ENCODE measurements at regions not wholly inside any gene's neighbourhood (a gene's known extent, or its start where the extent isn't known, plus 50 kb on each side); places are given as distances from the start of the nearest gene placed in this dataset.

GRCh38 chr18:64936671-64937070 is 787.8 kb upstream of the LINC00305 start:
- no peaks in the 10 kb centered on the region for H3K9me3 Mint-ChIP-seq
- H3K27me3 Mint-ChIP-seq (ENCODE audit: low read depth): no peaks in the 10 kb centered on the region
- peaks cover 7% of the 10 kb centered on the region for H3K4me1 Mint-ChIP-seq
- no peak for DNase-seq (ENCODE audit: low spot score in 2 of 2, unreplicated experiment in 2 of 2)
- no peak for TF ChIP-seq CTCF (IDR thresholded peaks at IDR 0.05; ENCODE audit: unreplicated experiment)
- H3K4me3 Mint-ChIP-seq: no peak overlapping the region
- no peak overlapping the region for H3K27ac Mint-ChIP-seq
- no peaks in the 10 kb centered on the region for H3K36me3 Mint-ChIP-seq

GRCh38 chr18:64929036-64929435 is 780.1 kb upstream of the LINC00305 start:
- no peaks in the 10 kb centered on the region for H3K4me1 Mint-ChIP-seq
- no peak for TF ChIP-seq CTCF (IDR thresholded peaks at IDR 0.05; ENCODE audit: unreplicated experiment)
- H3K36me3 Mint-ChIP-seq: no peaks in the 10 kb centered on the region
- DNase-seq (ENCODE audit: low spot score in 2 of 2, unreplicated experiment in 2 of 2): no peak
- no peaks in the 10 kb centered on the region for H3K9me3 Mint-ChIP-seq
- H3K27ac Mint-ChIP-seq: no peak overlapping the region
- H3K27me3 Mint-ChIP-seq (ENCODE audit: low read depth): no peaks in the 10 kb centered on the region
- H3K4me3 Mint-ChIP-seq: no peak overlapping the region

- Mint-ChIP-seq H3K27ac (no peak overlapping the region), H3K4me1 (no peaks in the 10 kb centered on the region), H3K36me3 (no peaks in the 10 kb centered on the region), H3K9me3 (no peaks in the 10 kb centered on the region), H3K4me3 (no peak overlapping the region), H3K27me3 (ENCODE audit: low read depth) (no peaks in the 10 kb centered on the region)
- DNase-seq (ENCODE audit: low spot score in 2 of 2, unreplicated experiment in 2 of 2): no peak
- TF ChIP-seq CTCF (IDR thresholded peaks at IDR 0.05; ENCODE audit: unreplicated experiment): no peak
These were observed 771.2 kb upstream of the LINC00305 start for GRCh38 chr18:64919971-64920570.

GRCh38 chr18:64918851-64919250 is 770.0 kb upstream of the LINC00305 start:
- no peak for TF ChIP-seq CTCF (IDR thresholded peaks at IDR 0.05; ENCODE audit: unreplicated experiment)
- Mint-ChIP-seq H3K4me3 (no peak overlapping the region), H3K27me3 (ENCODE audit: low read depth) (no peaks in the 10 kb centered on the region), H3K27ac (no peak overlapping the region), H3K9me3 (no peaks in the 10 kb centered on the region), H3K36me3 (no peaks in the 10 kb centered on the region), H3K4me1 (no peaks in the 10 kb centered on the region)
- no peak for DNase-seq (ENCODE audit: low spot score in 2 of 2, unreplicated experiment in 2 of 2)

- Mint-ChIP-seq H3K4me1 (peaks cover 2% of the 10 kb centered on the region), H3K36me3 (peaks cover 4% of the 10 kb centered on the region), H3K4me3 (no peak overlapping the region), H3K27me3 (ENCODE audit: low read depth) (no peaks in the 10 kb centered on the region), H3K9me3 (peaks cover 34% of the 10 kb centered on the region), H3K27ac (no peak overlapping the region)
- TF ChIP-seq CTCF (IDR thresholded peaks at IDR 0.05; ENCODE audit: unreplicated experiment): no peak
- DNase-seq (ENCODE audit: low spot score in 2 of 2, unreplicated experiment in 2 of 2): no peak
These were observed 744.5 kb upstream of the LINC00305 start for GRCh38 chr18:64893349-64893748.

- no peaks in the 10 kb centered on the region for H3K27me3 Mint-ChIP-seq (ENCODE audit: low read depth)
- peaks cover 17% of the 10 kb centered on the region for H3K9me3 Mint-ChIP-seq
- no peak overlapping the region for H3K4me3 Mint-ChIP-seq
- TF ChIP-seq CTCF (IDR thresholded peaks at IDR 0.05; ENCODE audit: unreplicated experiment): no peak
- peaks cover 2% of the 10 kb centered on the region for H3K4me1 Mint-ChIP-seq
- H3K27ac Mint-ChIP-seq: no peak overlapping the region
- peaks cover 3% of the 10 kb centered on the region for H3K36me3 Mint-ChIP-seq
- DNase-seq (ENCODE audit: low spot score in 2 of 2, unreplicated experiment in 2 of 2): no peak
These were observed 740.1 kb upstream of the LINC00305 start for GRCh38 chr18:64888956-64889355.
